ENCODE measurements at regions not wholly inside any gene's neighbourhood (a gene's known extent, or its start where the extent isn't known, plus 50 kb on each side); places are given as distances from the start of the nearest gene placed in this dataset.

GRCh38 chr22:22372086-22372485 lies 127.5 kb downstream of the VPREB1 start (continued):
- TF ChIP-seq STAG1 (CRISPR knock-in tag; IDR thresholded peaks at IDR 0.05; ENCODE audit: borderline replicate concordance) (0 out of 2 replicates have a peak, but pooled peaks have one; percentile 35), MLLT1 (IDR thresholded peaks at IDR 0.05) (no peak), ZKSCAN8 (CRISPR knock-in tag; IDR thresholded peaks at IDR 0.05) (no peak), ZNF316 (IDR thresholded peaks at IDR 0.05) (no peak), MBD1 (CRISPR knock-in tag; IDR thresholded peaks at IDR 0.05) (no peak), ZFP36 (IDR thresholded peaks at IDR 0.05; ENCODE audit: low read depth, low read length, partially characterized antibody) (peak; percentile 5), ZBTB8A (IDR thresholded peaks at IDR 0.05; ENCODE audit: partially characterized antibody) (no peak), HDAC6 (IDR thresholded peaks at IDR 0.05; ENCODE audit: low read depth, low read length) (0 out of 2 replicates have a peak, but pooled peaks have one; percentile 31), ZNF134 (CRISPR knock-in tag; conservative IDR thresholded peaks at IDR 0.05) (no peak), CC2D1A (IDR thresholded peaks at IDR 0.05) (no peak), MAZ (CRISPR knock-in tag; conservative IDR thresholded peaks at IDR 0.05 in 1 of 2, IDR thresholded peaks at IDR 0.05 in 1 of 2) (no peak), BACH1 (tag; IDR thresholded peaks at IDR 0.05) (no peak), OTX1 (CRISPR knock-in tag; IDR thresholded peaks at IDR 0.05) (peak; percentile 73), CCAR2 (IDR thresholded peaks at IDR 0.05; ENCODE audit: low read depth, low read length) (no peak)
- TF ChIP-seq, protein P1, sequence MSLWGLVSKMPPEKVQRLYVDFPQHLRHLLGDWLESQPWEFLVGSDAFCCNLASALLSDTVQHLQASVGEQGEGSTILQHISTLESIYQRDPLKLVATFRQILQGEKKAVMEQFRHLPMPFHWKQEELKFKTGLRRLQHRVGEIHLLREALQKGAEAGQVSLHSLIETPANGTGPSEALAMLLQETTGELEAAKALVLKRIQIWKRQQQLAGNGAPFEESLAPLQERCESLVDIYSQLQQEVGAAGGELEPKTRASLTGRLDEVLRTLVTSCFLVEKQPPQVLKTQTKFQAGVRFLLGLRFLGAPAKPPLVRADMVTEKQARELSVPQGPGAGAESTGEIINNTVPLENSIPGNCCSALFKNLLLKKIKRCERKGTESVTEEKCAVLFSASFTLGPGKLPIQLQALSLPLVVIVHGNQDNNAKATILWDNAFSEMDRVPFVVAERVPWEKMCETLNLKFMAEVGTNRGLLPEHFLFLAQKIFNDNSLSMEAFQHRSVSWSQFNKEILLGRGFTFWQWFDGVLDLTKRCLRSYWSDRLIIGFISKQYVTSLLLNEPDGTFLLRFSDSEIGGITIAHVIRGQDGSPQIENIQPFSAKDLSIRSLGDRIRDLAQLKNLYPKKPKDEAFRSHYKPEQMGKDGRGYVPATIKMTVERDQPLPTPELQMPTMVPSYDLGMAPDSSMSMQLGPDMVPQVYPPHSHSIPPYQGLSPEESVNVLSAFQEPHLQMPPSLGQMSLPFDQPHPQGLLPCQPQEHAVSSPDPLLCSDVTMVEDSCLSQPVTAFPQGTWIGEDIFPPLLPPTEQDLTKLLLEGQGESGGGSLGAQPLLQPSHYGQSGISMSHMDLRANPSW (CRISPR knock-in tag; IDR thresholded peaks at IDR 0.05), result no peak
- TF ChIP-seq, protein P2, sequence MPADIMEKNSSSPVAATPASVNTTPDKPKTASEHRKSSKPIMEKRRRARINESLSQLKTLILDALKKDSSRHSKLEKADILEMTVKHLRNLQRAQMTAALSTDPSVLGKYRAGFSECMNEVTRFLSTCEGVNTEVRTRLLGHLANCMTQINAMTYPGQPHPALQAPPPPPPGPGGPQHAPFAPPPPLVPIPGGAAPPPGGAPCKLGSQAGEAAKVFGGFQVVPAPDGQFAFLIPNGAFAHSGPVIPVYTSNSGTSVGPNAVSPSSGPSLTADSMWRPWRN (IDR thresholded peaks at IDR 0.05; ENCODE audit: low read depth), result no peak
- TF ChIP-seq, protein P3, sequence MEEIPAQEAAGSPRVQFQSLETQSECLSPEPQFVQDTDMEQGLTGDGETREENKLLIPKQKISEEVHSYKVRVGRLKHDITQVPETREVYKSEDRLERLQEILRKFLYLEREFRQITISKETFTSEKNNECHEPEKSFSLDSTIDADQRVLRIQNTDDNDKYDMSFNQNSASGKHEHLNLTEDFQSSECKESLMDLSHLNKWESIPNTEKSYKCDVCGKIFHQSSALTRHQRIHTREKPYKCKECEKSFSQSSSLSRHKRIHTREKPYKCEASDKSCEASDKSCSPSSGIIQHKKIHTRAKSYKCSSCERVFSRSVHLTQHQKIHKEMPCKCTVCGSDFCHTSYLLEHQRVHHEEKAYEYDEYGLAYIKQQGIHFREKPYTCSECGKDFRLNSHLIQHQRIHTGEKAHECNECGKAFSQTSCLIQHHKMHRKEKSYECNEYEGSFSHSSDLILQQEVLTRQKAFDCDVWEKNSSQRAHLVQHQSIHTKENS (CRISPR knock-in tag; IDR thresholded peaks at IDR 0.05), result no peak
- TF ChIP-seq, protein P4, sequence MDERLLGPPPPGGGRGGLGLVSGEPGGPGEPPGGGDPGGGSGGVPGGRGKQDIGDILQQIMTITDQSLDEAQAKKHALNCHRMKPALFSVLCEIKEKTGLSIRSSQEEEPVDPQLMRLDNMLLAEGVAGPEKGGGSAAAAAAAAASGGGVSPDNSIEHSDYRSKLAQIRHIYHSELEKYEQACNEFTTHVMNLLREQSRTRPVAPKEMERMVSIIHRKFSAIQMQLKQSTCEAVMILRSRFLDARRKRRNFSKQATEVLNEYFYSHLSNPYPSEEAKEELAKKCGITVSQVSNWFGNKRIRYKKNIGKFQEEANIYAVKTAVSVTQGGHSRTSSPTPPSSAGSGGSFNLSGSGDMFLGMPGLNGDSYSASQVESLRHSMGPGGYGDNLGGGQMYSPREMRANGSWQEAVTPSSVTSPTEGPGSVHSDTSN (CRISPR knock-in tag; IDR thresholded peaks at IDR 0.05; ENCODE audit: low read depth), result no peak
- TF ChIP-seq, protein P4 (tag; conservative IDR thresholded peaks at IDR 0.05; ENCODE audit: low read depth), result no peak
